HG03103 (cell line): ENCODE measurements at regions not wholly inside any gene's neighbourhood (a gene's known extent, or its start where the extent isn't known, plus 50 kb on each side); places are given as distances from the start of the nearest gene placed in this dataset.
"Not testable (repeated sequence)": the region's sequence is repeated elsewhere in the genome, so short reads cannot be mapped to it uniquely, and the experiment has no call there.

Experiments
- ATAC-seq: cut with Tn5 transposase; IDR thresholded peaks from one replicate; pipeline ENCODE4 v1.9.1; 2021; ENCODE audit warnings: low read depth; ENCODE audit not compliant: unreplicated experiment

- ATAC-seq: no peak
Measured at GRCh38 chr21:35982717-35983116, 77.6 kb downstream of the SETD4 start.

DNA sequence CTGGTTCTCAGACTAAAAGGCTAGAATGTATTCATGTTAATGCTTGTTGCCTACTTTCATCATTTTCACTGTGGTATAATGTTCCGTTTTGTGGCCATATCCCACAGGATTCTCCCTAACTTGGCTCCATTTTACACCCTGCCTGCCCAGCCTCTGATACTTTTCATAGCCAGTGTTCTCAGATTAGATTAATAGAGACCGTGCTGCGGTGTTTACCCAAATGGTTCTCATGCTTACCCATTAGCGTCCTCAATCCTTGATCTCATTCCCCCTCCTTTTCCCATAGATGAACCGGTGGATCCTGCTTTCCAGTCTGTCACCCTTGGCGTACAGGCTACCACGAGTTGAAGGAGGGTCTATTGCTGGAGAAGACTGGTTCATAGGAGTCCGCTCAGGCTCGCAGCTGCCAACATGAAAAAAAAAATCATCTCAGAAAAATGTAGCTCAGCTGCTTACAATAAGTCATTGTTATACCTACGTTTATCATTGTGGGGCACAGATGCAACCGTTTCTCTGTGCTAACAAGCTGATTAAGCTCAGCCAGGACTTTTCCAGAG lies 78.7 kb downstream of the SETD4 start:
- no peak for ATAC-seq

DNA sequence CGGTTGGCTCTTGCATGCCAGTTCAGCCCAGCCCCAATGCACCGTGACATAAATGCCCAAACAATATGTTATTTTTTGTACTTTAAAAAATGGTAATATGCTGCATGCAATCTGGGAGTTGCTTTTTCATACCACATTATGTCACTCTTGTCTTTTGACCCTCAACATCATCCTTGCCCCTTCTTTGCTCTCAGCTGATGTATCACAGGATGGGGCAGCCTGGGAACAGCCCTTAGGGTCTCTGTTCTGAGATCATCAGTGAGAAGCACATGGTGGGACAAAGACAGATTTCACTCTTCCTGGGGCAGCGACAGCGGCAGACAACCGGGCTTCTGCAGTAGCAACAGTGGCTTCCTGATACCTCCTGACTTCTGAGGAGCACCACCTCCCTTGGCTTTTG lies 79.5 kb downstream of the SETD4 start:
- ATAC-seq: no peak

DNA sequence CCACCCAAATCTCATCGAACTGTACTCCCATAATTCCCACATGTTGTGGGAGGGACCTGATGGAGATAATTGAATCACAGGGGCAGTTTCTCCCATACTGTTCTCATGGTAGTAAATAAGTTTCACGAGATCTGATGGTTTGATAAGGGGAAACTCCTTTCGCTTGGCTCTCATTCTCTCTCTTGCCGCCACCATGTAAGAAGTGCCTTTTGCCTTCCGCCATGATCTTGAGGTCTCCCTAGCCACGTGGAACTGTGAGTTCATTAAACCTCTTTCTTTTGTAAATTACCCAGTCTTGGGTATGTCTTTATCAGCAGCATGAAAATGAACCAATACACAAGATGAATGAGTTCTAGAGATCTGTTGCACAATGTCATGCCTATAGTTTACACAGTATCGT lies 82.5 kb downstream of the SETD4 start:
- not testable (repeated sequence) for ATAC-seq

GRCh38 chr21:35976929-35977328 lies 83.4 kb downstream of the SETD4 start:
- ATAC-seq: no peak

DNA sequence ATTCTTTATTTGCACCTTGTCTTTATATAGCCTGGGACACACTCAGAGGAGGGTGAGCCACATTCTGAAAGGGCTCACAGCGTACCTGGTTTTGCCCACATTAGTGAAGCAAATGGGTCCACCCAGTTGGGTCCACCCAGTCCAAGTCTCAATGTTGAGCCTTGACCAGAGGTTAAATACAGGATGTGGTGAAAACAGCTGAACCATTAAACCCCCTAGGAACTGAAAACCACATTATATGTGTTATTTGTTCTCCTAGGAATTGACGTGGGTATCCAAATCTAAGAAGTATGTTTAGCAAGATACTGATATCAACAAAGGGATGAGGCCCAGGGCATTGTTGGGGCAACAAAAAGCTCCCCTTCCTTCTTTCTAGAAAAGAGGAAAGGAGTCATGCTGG lies 83.8 kb downstream of the SETD4 start:
- ATAC-seq: no peak

GRCh38 chr21:35974775-35975174 lies 85.6 kb downstream of the SETD4 start:
- ATAC-seq: no peak

GRCh38 chr21:35971824-35972223 lies 88.5 kb downstream of the SETD4 start:
- no peak for ATAC-seq

DNA sequence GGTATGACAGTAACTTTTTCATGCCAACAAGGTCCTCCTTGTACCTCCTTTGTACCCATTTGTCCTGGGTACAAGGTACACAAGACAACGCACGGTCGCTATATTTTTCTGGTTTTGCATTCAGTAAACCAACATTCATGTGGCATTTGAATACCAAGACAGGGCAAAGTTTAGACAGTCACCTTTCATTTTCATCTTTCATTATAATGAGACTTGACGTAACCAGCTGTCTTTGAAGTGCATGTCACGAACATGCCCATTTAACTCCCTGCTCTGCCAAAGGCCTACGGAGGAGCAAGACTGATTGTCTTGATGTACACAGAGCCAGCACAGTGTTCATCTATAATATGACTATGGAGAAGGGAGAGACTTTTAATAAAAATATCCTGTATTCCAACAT lies 91.0 kb downstream of the SETD4 start:
- ATAC-seq: no peak

DNA sequence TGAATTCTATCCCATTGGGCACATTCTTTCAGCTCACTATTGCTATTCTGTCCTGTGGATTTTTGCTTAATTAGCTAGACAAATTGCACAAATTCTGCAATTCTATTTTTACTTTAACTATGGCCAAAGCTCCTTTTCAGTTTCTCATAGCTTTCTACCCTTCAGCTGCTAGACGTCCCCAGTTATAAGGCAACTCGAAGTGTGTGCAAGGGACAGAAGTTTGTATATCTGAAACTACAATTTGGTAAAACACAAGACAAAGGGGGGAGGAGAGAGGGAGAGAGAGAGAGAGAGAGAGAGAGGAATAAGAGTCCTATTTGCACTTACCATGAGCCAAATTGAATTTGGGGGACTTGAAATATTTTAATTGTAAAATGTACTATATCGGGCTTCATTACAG lies 91.8 kb downstream of the SETD4 start:
- ATAC-seq: no peak

- no peak for ATAC-seq
Measured at GRCh38 chr21:35965699-35966098, 94.6 kb downstream of the SETD4 start.

DNA sequence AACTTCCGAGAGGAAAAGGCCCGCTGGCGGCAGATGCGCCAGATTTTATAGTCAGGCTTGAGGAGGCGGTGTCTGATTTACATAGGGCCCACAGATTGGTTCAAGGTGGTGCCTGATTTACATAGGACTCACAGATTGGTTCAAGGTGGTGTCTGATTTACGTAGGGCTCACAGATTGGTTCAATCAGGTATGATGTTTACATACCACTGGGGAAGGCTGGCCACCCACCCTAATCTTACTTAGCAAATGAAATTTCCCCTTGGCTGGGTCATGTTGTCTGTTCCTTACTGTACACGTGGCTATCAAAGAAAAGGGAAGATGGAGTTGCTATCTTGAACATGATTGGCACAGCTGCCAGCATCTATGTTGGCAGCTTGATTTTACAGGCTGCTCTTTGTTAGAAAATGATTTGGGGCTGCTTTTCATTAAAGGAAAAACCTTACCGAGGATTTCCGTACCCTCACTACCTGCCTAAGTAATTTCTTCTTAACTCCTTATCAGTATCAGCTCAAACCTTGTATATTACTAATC lies 96.3 kb downstream of the SETD4 start:
- ATAC-seq: no peak

DNA sequence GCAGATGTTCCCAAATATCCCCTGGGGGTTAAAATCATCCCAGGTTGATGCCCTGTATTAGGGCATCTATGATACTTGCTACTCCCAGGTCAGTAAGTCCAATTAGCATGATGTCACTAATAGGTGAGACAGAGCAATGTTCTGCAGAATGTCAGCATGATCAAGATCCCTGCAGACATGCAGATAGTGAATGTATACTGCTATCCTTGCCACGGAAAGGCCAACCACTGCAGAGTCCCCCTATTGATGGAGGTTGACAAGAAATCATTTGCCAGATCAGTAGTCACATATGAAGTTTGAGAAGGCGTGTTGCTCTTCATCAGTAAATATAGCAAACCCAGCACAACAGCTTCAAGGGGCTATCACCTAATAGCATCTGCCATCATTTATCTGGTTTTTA lies 97.4 kb downstream of the SETD4 start:
- no peak for ATAC-seq

DNA sequence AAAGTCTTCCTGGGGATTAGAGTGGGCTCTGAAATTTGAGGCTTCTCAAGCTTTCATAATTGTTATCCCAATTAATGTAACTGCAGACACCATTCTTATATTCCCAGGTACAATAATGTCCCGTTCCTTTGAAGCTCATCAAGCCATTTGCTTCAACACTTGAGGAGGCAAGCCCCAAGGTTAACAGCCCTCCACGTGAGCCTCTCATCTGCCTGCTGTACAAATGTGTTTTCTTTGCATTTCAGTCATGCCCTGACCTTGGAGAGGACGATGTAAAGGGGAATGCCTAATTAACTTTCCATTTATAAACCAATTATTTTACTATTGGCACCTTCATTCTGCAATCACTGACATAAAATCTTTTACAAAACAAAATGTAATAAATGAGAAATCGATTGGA lies 106.3 kb downstream of the SETD4 start:
- no peak for ATAC-seq

GRCh38 chr21:35953597-35953996 lies 106.7 kb downstream of the SETD4 start:
- no peak for ATAC-seq

DNA sequence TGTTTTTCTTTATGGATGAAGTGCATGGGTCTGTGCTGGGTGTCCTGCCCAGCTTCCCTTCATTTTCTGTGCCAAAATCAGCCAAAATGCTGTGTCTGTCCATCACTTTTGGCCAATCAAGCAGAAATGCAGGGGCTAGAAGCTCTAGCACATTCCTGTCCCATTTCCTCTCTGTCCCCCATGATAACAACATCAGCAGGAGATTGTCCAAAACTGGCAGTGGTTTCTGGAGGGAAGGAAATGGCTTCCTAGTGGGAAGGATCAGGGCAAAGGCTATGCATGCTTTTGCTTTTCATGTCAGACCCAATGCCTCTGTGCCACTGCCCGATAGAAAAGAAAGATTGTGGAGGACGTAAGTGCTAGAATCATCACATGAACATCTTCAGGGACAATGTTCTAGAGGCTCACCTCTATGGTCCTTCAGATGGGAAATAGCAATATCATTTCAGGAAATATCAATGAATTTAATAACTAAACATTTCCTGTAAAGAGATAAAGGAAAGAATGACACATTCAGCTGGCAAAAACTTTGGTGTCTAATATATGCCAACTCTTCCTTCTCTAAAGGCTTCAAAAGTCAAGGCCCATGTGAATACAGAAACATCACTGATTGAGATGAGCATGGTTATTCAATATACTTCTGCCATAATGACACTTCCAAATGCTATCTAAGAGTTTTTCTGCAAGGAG lies 107.5 kb downstream of the SETD4 start:
- ATAC-seq: no peak

- no peak for ATAC-seq
Measured at GRCh38 chr21:35948982-35949381, 111.3 kb downstream of the SETD4 start.

GRCh38 chr21:35945089-35945671 lies 115.1 kb downstream of the SETD4 start:
- no peak for ATAC-seq

DNA sequence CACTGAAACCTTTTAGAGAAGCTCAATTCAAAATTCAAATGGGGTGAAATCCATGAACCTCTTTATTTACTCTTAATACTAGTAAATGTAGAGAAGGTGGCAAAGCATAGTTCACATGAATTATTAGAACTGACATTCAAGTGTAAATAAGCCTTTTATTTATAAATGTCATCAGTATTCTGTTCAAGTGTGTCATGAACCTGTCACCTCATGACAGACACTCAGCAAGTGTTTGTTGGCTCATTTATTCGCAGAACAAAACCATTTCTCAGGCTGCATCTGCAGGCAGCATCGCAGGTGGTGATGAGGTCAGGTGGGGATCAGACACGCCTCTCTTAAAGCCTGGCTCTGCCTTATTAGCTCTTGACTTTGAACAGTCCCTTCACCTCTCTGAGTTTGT lies 116.6 kb downstream of the SETD4 start:
- no peak for ATAC-seq

DNA sequence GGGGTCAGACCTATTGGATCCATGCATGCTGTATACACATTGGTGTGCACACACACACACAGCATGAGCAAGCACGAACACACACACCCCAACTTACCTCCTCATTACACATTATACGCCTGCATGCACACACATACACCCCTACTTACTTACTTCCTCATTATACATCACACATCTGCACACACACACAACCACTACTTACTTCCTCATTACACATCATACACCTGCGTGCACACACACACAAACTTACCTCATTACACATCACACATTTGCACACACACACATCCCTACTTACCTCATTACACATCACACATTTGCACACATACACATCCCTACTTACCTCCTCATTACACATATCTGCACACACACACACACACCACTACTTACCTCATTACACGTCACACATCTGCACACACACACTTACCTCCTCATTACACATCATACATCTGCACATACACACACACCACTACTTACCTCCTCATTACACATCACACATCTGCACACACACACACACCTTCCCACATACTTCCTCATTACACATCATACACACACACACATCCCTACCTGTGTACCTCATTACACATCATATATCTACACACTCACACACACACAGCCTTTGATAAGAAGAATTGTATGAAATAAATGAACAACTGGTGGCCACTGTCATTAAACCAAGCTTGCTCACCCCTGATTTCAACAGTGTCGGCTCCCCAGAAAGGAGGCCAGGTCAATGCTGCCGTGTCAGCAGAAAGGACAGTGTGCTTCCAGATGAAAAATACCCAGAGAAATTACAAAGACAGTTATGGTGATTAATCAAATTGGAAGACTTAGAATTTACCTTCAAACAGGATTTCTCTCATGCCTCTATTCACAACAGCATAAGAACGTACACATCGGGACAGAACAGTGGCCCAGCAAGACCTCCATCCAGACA lies 117.8 kb downstream of the SETD4 start:
- no peak for ATAC-seq
